ENCODE measurements at regions not wholly inside any gene's neighbourhood (a gene's known extent, or its start where the extent isn't known, plus 50 kb on each side); places are given as distances from the start of the nearest gene placed in this dataset.

DNA sequence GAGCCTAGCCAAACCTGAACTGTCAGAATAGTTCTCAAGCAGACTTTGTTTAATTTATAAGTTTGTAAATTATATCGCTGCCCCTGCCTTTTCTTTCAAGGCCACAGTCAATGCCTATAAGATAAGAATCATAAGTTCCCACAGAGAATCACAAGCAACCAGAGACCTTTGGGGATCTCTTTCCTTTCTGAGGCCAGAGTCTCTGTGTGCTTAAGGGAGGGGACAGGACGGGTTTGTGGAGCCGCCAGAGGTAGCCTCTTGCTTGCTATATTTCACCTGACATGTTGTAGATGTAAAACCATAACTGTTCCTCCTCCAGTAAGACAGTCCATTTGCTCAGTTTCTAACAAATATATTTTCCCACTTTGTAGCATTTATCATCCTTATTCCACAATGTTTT is 458.8 kb downstream of the RFC3 start:
- Histone ChIP-seq H3K4me3 (replicated peaks in 1 of 3) (no peak overlapping the region), H3K9me3 (no peaks in the 10 kb centered on the region), H3K27me3 (no peaks in the 10 kb centered on the region), H3K27ac (no peak overlapping the region), H3K36me3 (no peaks in the 10 kb centered on the region), H3K4me1 (peaks cover 0 to 4% of the 10 kb centered on the region in 2 donors)
- no peak for TF ChIP-seq POLR2A (IDR thresholded peaks at IDR 0.05)
- TF ChIP-seq, protein P1, sequence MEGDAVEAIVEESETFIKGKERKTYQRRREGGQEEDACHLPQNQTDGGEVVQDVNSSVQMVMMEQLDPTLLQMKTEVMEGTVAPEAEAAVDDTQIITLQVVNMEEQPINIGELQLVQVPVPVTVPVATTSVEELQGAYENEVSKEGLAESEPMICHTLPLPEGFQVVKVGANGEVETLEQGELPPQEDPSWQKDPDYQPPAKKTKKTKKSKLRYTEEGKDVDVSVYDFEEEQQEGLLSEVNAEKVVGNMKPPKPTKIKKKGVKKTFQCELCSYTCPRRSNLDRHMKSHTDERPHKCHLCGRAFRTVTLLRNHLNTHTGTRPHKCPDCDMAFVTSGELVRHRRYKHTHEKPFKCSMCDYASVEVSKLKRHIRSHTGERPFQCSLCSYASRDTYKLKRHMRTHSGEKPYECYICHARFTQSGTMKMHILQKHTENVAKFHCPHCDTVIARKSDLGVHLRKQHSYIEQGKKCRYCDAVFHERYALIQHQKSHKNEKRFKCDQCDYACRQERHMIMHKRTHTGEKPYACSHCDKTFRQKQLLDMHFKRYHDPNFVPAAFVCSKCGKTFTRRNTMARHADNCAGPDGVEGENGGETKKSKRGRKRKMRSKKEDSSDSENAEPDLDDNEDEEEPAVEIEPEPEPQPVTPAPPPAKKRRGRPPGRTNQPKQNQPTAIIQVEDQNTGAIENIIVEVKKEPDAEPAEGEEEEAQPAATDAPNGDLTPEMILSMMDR (IDR thresholded peaks at IDR 0.05): no peak
- 89 to 98% methylated on average over 3 of the region's 3 CpGs for WGBS, 2 donors
- DNase-seq: no peak
- intact Hi-C loops (cut with DNase I): no loop called here

DNA sequence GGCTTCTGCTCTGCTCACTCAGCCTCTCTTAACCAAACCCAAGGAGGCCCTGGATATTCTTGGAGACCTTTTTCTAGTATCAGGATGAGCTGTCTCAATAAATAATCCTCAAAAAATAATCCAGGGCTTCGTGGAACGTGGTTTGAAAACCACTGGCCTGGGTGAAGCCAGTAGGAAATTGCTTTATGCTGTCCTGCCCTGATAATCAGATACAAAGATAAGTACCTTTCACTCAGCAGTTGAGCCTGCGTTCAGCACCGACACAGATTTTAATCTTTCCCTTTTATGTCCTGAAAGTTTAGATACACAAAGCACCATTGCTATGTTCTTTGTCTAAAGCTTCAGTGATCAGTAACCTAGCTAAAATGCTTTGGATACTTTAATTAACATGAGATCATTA is 460.0 kb downstream of the RFC3 start:
- Histone ChIP-seq H3K4me1 (peaks cover 0 to 4% of the 10 kb centered on the region in 2 donors), H3K27me3 (no peaks in the 10 kb centered on the region), H3K27ac (no peak overlapping the region), H3K9me3 (no peaks in the 10 kb centered on the region), H3K4me3 (replicated peaks in 1 of 3) (no peak overlapping the region), H3K36me3 (no peaks in the 10 kb centered on the region)
- no peak for TF ChIP-seq POLR2A (IDR thresholded peaks at IDR 0.05)
- TF ChIP-seq, protein P1 (IDR thresholded peaks at IDR 0.05): no peak
- no peak for DNase-seq
- intact Hi-C loops (cut with DNase I): no loop called here
- WGBS, 2 donors: 20 to 49% methylated on average over 4 of the region's 4 CpGs

DNA sequence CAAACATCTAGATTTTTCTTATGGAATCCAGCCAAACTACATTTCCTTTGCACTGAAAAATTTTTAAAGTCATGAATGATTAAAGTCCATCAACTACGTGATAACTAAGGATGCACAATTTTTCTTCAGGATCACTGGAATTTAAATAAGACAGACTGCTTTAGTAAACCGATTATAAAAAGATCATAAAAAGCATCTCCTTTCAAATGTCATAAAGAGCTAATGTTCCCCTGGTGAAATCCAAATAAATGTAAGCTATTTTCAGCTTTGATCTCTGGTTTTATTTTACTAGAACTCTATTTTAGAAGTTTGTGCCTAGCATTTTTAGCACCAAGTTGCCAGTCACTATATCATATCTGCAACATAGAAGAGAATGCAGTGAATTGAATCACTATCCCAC is 460.8 kb downstream of the RFC3 start:
- H3K4me3 ChIP-seq (replicated peaks in 1 of 3): no peak overlapping the region
- no peaks in the 10 kb centered on the region for H3K27me3 ChIP-seq
- H3K9me3 ChIP-seq: no peaks in the 10 kb centered on the region
- no peak for TF ChIP-seq POLR2A (IDR thresholded peaks at IDR 0.05)
- TF ChIP-seq, protein P1 (IDR thresholded peaks at IDR 0.05): no peak
- peaks cover 0 to 4% of the 10 kb centered on the region in 2 donors for H3K4me1 ChIP-seq
- H3K27ac ChIP-seq: no peak overlapping the region
- no peak for DNase-seq
- intact Hi-C loops (cut with DNase I): no loop called here
- H3K36me3 ChIP-seq: no peaks in the 10 kb centered on the region
- 73 to 87% methylated on average over 2 of the region's 2 CpGs for WGBS, 2 donors

DNA sequence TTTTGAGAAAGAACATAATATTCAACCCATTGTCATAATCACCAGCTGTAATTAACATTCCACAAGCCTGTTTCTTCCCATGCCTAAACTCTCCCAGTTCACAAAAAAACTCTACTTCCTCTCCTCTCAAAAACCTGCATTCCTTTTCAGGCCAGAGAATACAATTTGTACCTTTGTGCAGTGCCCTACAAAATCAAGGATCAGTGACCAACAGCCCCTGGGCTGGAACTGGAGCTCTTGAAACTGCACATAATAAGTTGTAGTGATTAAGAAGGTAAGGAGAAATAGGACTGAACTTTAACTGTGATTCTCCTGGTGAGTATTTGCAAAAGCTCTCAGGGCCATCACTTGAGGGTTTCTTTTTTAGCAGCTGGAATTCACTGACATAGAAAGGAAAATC is 472.7 kb downstream of the RFC3 start:
- Histone ChIP-seq H3K27me3 (no peaks in the 10 kb centered on the region), H3K4me3 (replicated peaks in 1 of 3) (no peak overlapping the region), H3K27ac (peak overlapping the region; percentile 86 to 91 (median 86)), H3K4me1 (peaks cover 34 to 39% of the 10 kb centered on the region in 2 donors), H3K9me3 (no peaks in the 10 kb centered on the region), H3K36me3 (no peaks in the 10 kb centered on the region)
- DNase-seq: peak; percentile 78 to 80
- no peak for TF ChIP-seq POLR2A (IDR thresholded peaks at IDR 0.05)
- TF ChIP-seq, protein P1 (IDR thresholded peaks at IDR 0.05): no peak
- intact Hi-C loops (cut with DNase I): no loop called here

DNA sequence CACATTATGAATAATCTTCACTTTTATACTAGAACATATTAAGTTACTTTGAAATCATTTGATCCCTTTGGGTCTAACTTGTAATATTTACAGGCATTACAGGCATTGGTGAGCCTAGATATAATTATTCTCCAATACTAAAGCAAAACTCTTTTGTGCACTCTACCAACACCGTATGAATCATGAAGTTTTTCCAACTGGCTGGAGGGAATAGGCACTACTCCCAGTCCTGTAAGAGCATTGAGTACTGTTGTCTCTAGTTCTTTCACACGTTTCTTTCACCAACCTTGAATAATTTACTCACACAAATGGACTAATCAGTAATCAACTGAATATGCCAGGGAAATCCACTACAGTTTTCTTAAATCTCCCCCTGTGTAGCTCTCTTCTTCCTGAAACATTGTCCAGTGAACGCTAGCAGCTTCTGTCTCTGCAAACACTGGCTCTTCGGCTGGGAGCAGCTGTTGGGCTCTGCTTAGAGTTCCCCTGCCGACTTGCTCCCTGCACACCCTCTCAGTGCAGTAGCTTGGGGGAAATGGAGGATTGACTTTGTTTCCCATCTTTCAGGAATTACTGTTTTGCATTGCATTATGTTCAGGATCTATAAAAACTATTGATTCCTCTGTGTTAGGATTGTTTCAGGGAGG is 476.7 kb downstream of the RFC3 start:
- intact Hi-C loops (cut with DNase I): no loop called here
- Histone ChIP-seq H3K9me3 (no peaks in the 10 kb centered on the region), H3K4me3 (replicated peaks in 1 of 3) (no peak overlapping the region), H3K36me3 (no peaks in the 10 kb centered on the region), H3K27me3 (no peaks in the 10 kb centered on the region), H3K4me1 (peaks cover 29 to 30% of the 10 kb centered on the region in 2 donors), H3K27ac (peak overlapping the region in 2 of 3 donors; percentile 42 to 47)
- TF ChIP-seq, protein P1 (IDR thresholded peaks at IDR 0.05): no peak
- no peak for TF ChIP-seq POLR2A (IDR thresholded peaks at IDR 0.05)
- 17 to 23% methylated on average over 5 of the region's 5 CpGs for WGBS, 2 donors
- DNase-seq: peak; percentile 33 to 42

Data from thyroid gland (tissue), 4 donors.